AG04450 (cell line): ENCODE measurements at regions not wholly inside any gene's neighbourhood (a gene's known extent, or its start where the extent isn't known, plus 50 kb on each side); places are given as distances from the start of the nearest gene placed in this dataset.

Experiments used
- CTCF ChIA-PET: fragments of 300-600, 350-600 bp; formaldehyde crosslinking; extraction: SDS; loops from one replicate; lab custom pipeline; 2022; ENCODE audit warnings: antibody characterized with exemption, inconsistent platforms; lab: Charles Lee
- POLR2A ChIA-PET: fragments of 350-600 bp; formaldehyde crosslinking; extraction: SDS; loops from one replicate; lab custom pipeline; 2021; ENCODE audit warnings: antibody characterized with exemption, inconsistent platforms; lab: Yijun Ruan, JAX
- DNase-seq: peaks from one replicate; pipeline ENCODE4 v3.0.0-alpha.2; 2011; ENCODE audit warnings: low read depth, low spot score
- H3K27ac ChIP-seq: one replicate; pipeline ENCODE4 v1.5.1; 2012; ENCODE audit warnings: low read depth, low read length, control low read depth
- H3K27me3 ChIP-seq: one replicate; pipeline ENCODE4 v1.6.0; 2012; ENCODE audit warnings: low read length; ENCODE audit not compliant: control insufficient read depth, insufficient read depth
- H3K4me3 ChIP-seq: 2 replicates; pipeline ENCODE4 v1.5.1; 2011; ENCODE audit warnings: mild to moderate bottlenecking, low read depth, low read length, control low read depth
- H3K9me3 ChIP-seq: 2 replicates; pipeline ENCODE4 v1.5.1; 2012; ENCODE audit warnings: low read length; ENCODE audit not compliant: control insufficient read depth, insufficient read depth
- CTCF ChIP-seq: IDR thresholded peaks from 2 replicates; pipeline ENCODE4 v1.5.1; 2011; ENCODE audit warnings: low read depth, low read length, control low read depth, inconsistent platforms

DNA sequence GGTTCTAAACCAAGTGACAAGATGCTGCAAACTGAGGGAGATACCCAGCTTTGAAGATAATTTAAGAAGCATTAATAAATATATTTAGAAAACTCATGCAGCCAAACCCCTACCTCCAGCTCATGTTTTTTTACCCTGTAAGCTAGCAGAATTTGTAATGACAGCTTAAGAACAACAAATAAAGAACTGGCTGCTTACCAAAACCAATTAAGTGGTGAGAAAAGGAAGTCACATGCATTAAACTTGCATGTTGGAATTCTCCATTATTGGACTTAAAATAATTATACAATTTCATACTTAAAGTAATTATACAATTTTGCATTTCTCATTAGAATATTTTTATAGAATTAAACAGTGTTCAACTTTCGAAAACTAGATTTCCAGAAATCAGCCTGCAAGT is 75.6 kb upstream of the CNIH3 start:
- Histone ChIP-seq H3K27ac (no peak overlapping the region), H3K27me3 (no peaks in the 10 kb centered on the region), H3K9me3 (no peaks in the 10 kb centered on the region), H3K4me3 (no peak overlapping the region)
- ChIA-PET CTCF (interaction anchor here (0.9 to 1.5 kb wide), 4 partner anchors 27 to 382 kb away, joined by 5 to 6 read pairs (median 5); no protein-coding TSS in a partner anchor), POLR2A (interaction anchor here (1.0 kb wide), 1 partner anchor 12 kb away, joined by 4 read pairs; no protein-coding TSS in a partner anchor)
- TF ChIP-seq CTCF: no peak
- no peak for DNase-seq

GRCh38 chr1:224541072-224541790 is 74.9 kb upstream of the CNIH3 start:
- H3K9me3 ChIP-seq: no peaks in the 10 kb centered on the region
- no peak for DNase-seq
- no peak for TF ChIP-seq CTCF
- ChIA-PET CTCF (interaction anchor here (0.6 to 2.3 kb wide), 4 partner anchors 28 to 1525 kb away, joined by 4 to 9 read pairs (median 6); no protein-coding TSS in a partner anchor), POLR2A (no interaction called here)
- H3K4me3 ChIP-seq: no peak overlapping the region
- no peaks in the 10 kb centered on the region for H3K27me3 ChIP-seq
- H3K27ac ChIP-seq: no peak overlapping the region

GRCh38 chr1:224541901-224542630 is 74.1 kb upstream of the CNIH3 start:
- no peak for TF ChIP-seq CTCF
- H3K4me3 ChIP-seq: no peak overlapping the region
- H3K27me3 ChIP-seq: no peaks in the 10 kb centered on the region
- no peaks in the 10 kb centered on the region for H3K9me3 ChIP-seq
- POLR2A ChIA-PET: interaction anchor here (1.3 kb wide), 1 partner anchor 13 kb away, joined by 4 read pairs; no protein-coding TSS in a partner anchor
- CTCF ChIA-PET: interaction anchor here (0.7 to 2.3 kb wide), 4 partner anchors 28 to 1335 kb away, joined by 4 to 9 read pairs (median 8); no protein-coding TSS in a partner anchor
- peak overlapping the region; percentile 77 for H3K27ac ChIP-seq
- DNase-seq: no peak

GRCh38 chr1:224542783-224543440 is 73.2 kb upstream of the CNIH3 start:
- H3K9me3 ChIP-seq: no peaks in the 10 kb centered on the region
- TF ChIP-seq CTCF: no peak
- peak; percentile 90 for DNase-seq
- ChIA-PET POLR2A (interaction anchor here (0.6 to 1.3 kb wide), 2 partner anchors 13 to 14 kb away, joined by 3 to 4 read pairs; no protein-coding TSS in a partner anchor), CTCF (interaction anchor here (0.6 to 2.9 kb wide), 6 partner anchors 29 to 352 kb away, joined by 3 to 18 read pairs (median 8); no protein-coding TSS in a partner anchor)
- H3K4me3 ChIP-seq: no peak overlapping the region
- H3K27me3 ChIP-seq: no peaks in the 10 kb centered on the region
- H3K27ac ChIP-seq: peak overlapping the region; percentile 89
